ENCODE measurements at regions not wholly inside any gene's neighbourhood (a gene's known extent, or its start where the extent isn't known, plus 50 kb on each side); places are given as distances from the start of the nearest gene placed in this dataset.
A peak's percentile ranks its signal among the peaks of the same experiment; 100 is the strongest.

DNA sequence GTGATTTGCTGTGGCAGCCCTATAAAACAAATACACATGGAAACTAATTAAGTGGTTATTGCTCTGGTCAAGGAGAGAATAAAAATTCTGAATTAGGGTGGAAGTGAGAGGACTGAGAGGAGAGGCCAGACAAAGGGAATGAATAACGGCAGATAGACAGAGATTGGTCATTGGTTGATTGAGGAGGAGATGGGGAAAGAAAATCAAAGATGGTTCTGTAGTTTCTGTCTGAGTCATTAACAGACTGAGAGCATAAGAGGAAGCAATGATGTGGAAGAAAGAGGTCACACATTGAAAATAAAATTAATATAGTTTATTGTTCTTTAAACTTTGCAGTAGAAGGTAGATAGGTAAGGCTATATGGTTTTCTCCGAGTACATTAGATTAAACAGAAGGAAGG is 469.8 kb downstream of the ACTL7B start:
- Histone ChIP-seq H3K36me3 (ENCODE audit: control insufficient read depth in 1 of 2, insufficient read depth in 2 of 2, low read depth in 1 of 2, low read length in 2 of 2) (no peaks in the 10 kb centered on the region), H2AFZ (ENCODE audit: low read depth, low read length) (no peak overlapping the region), H2BK12ac (ENCODE audit: low read length in 2 of 2) (no peak overlapping the region), H3K4me1 (ENCODE audit: control insufficient read depth, insufficient read depth, low read depth, low read length) (no peaks in the 10 kb centered on the region), H3K14ac (ENCODE audit: low read length in 2 of 2) (no peak overlapping the region), H3K18ac (ENCODE audit: low read depth in 1 of 2, low read length in 2 of 2) (no peak overlapping the region), H3K4me3 (ENCODE audit: insufficient read depth in 1 of 2, low read depth in 1 of 2, low read length in 2 of 2) (no peak overlapping the region), H3K4ac (ENCODE audit: low read depth in 1 of 2, low read length in 2 of 2) (no peak overlapping the region), H2BK120ac (ENCODE audit: low read depth, low read length) (no peak overlapping the region), H2BK15ac (ENCODE audit: low read depth, poor library complexity, severe bottlenecking) (no peak overlapping the region), H3K79me1 (replicated peaks; ENCODE audit: low read length, poor library complexity, severe bottlenecking) (no peaks in the 10 kb centered on the region), H2BK5ac (ENCODE audit: low read depth, low read length, poor library complexity, severe bottlenecking) (no peak overlapping the region), H4K91ac (ENCODE audit: low read length) (no peak overlapping the region), H3K23ac (ENCODE audit: low read length in 2 of 2) (no peak overlapping the region), H3K27ac (ENCODE audit: low read length, poor library complexity, severe bottlenecking) (no peak overlapping the region), H3K4me2 (ENCODE audit: low read length, poor library complexity, severe bottlenecking) (no peak overlapping the region), H3K9ac (ENCODE audit: low read length) (peak overlapping the region; percentile 4), H4K8ac (ENCODE audit: low read length) (no peak overlapping the region), H3K9me3 (ENCODE audit: control insufficient read depth, low read length) (no peaks in the 10 kb centered on the region), H2AK5ac (ENCODE audit: low read length, severe bottlenecking) (no peak overlapping the region), H3K27me3 (ENCODE audit: control insufficient read depth in 1 of 2, insufficient read depth in 1 of 2, low read length in 2 of 2) (no peaks in the 10 kb centered on the region)
- 94% methylated on average over 2 of the region's 2 CpGs for WGBS
- no peak for DNase-seq

DNA sequence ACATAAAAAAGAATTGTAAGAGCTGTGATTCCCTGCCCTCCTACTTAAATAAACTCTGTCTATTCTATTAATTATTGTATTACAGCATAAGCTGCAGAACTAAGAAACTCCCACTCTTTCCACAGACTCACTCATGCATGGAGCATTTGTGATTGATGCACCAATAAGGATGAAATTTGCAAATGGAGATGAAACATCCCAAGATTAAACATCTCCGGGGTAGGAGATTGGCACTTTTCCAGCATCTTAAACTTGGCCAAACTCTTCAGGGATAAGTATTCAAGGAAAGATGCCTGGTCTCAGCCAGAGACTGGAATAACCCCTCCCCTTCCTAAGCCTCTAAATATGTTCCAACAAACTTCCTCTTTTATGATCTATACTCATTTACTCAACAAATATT is 472.0 kb downstream of the ACTL7B start:
- Histone ChIP-seq H3K9me3 (ENCODE audit: control insufficient read depth, low read length) (no peaks in the 10 kb centered on the region), H3K4me1 (ENCODE audit: control insufficient read depth, insufficient read depth, low read depth, low read length) (no peaks in the 10 kb centered on the region), H2AK5ac (ENCODE audit: low read length, severe bottlenecking) (no peak overlapping the region), H2BK15ac (ENCODE audit: low read depth, poor library complexity, severe bottlenecking) (no peak overlapping the region), H3K27me3 (ENCODE audit: control insufficient read depth in 1 of 2, insufficient read depth in 1 of 2, low read length in 2 of 2) (no peaks in the 10 kb centered on the region), H3K9ac (ENCODE audit: low read length) (no peak overlapping the region), H3K14ac (ENCODE audit: low read length in 2 of 2) (no peak overlapping the region), H3K27ac (ENCODE audit: low read length, poor library complexity, severe bottlenecking) (no peak overlapping the region), H3K23ac (ENCODE audit: low read length in 2 of 2) (no peak overlapping the region), H3K4me3 (ENCODE audit: insufficient read depth in 1 of 2, low read depth in 1 of 2, low read length in 2 of 2) (no peak overlapping the region), H2BK5ac (ENCODE audit: low read depth, low read length, poor library complexity, severe bottlenecking) (no peak overlapping the region), H2AFZ (ENCODE audit: low read depth, low read length) (no peak overlapping the region), H4K8ac (ENCODE audit: low read length) (no peak overlapping the region), H3K36me3 (ENCODE audit: control insufficient read depth in 1 of 2, insufficient read depth in 2 of 2, low read depth in 1 of 2, low read length in 2 of 2) (no peaks in the 10 kb centered on the region), H2BK120ac (ENCODE audit: low read depth, low read length) (no peak overlapping the region), H3K4me2 (ENCODE audit: low read length, poor library complexity, severe bottlenecking) (no peak overlapping the region), H3K4ac (ENCODE audit: low read depth in 1 of 2, low read length in 2 of 2) (no peak overlapping the region), H3K79me1 (replicated peaks; ENCODE audit: low read length, poor library complexity, severe bottlenecking) (no peaks in the 10 kb centered on the region), H2BK12ac (ENCODE audit: low read length in 2 of 2) (no peak overlapping the region), H3K18ac (ENCODE audit: low read depth in 1 of 2, low read length in 2 of 2) (no peak overlapping the region), H4K91ac (ENCODE audit: low read length) (no peak overlapping the region)
- WGBS: 88% methylated on average over 1 of the region's 1 CpG
- no peak for DNase-seq

DNA sequence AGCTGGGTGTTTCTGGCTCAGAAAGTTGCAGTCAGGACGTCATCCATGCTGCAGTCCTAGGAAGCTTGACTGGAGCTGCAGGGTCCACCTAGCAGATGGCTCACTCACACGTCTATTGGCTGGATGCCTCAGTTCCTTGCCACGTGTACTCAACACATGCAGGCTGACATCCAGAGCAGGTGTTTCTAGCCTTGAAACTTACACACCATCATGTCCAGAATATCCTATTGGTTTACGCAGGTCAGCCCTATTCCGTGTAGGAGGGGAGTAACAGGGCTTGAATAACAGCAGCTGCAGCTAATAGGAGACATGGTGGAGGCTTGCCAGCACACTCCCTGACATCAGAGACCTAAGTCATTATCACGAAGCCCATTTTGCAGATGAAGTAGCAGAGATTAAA is 473.5 kb downstream of the ACTL7B start:
- no peak overlapping the region for H4K8ac ChIP-seq (ENCODE audit: low read length)
- no peak overlapping the region for H4K91ac ChIP-seq (ENCODE audit: low read length)
- H3K18ac ChIP-seq (ENCODE audit: low read depth in 1 of 2, low read length in 2 of 2): no peak overlapping the region
- H3K27ac ChIP-seq (ENCODE audit: low read length, poor library complexity, severe bottlenecking): no peak overlapping the region
- H3K4ac ChIP-seq (ENCODE audit: low read depth in 1 of 2, low read length in 2 of 2): no peak overlapping the region
- H3K14ac ChIP-seq (ENCODE audit: low read length in 2 of 2): no peak overlapping the region
- no peak overlapping the region for H2BK12ac ChIP-seq (ENCODE audit: low read length in 2 of 2)
- H3K4me1 ChIP-seq (ENCODE audit: control insufficient read depth, insufficient read depth, low read depth, low read length): no peaks in the 10 kb centered on the region
- no peak overlapping the region for H2AFZ ChIP-seq (ENCODE audit: low read depth, low read length)
- no peak overlapping the region for H2BK120ac ChIP-seq (ENCODE audit: low read depth, low read length)
- no peaks in the 10 kb centered on the region for H3K79me1 ChIP-seq (replicated peaks; ENCODE audit: low read length, poor library complexity, severe bottlenecking)
- no peak overlapping the region for H2BK5ac ChIP-seq (ENCODE audit: low read depth, low read length, poor library complexity, severe bottlenecking)
- no peak overlapping the region for H2AK5ac ChIP-seq (ENCODE audit: low read length, severe bottlenecking)
- DNase-seq: no peak
- H3K36me3 ChIP-seq (ENCODE audit: control insufficient read depth in 1 of 2, insufficient read depth in 2 of 2, low read depth in 1 of 2, low read length in 2 of 2): no peaks in the 10 kb centered on the region
- no peak overlapping the region for H3K23ac ChIP-seq (ENCODE audit: low read length in 2 of 2)
- H3K4me2 ChIP-seq (ENCODE audit: low read length, poor library complexity, severe bottlenecking): no peak overlapping the region
- H3K9ac ChIP-seq (ENCODE audit: low read length): no peak overlapping the region
- no peaks in the 10 kb centered on the region for H3K27me3 ChIP-seq (ENCODE audit: control insufficient read depth in 1 of 2, insufficient read depth in 1 of 2, low read length in 2 of 2)
- H3K9me3 ChIP-seq (ENCODE audit: control insufficient read depth, low read length): no peaks in the 10 kb centered on the region
- no peak overlapping the region for H2BK15ac ChIP-seq (ENCODE audit: low read depth, poor library complexity, severe bottlenecking)
- no peak overlapping the region for H3K4me3 ChIP-seq (ENCODE audit: insufficient read depth in 1 of 2, low read depth in 1 of 2, low read length in 2 of 2)
- 95% methylated on average over 5 of the region's 6 CpGs for WGBS

DNA sequence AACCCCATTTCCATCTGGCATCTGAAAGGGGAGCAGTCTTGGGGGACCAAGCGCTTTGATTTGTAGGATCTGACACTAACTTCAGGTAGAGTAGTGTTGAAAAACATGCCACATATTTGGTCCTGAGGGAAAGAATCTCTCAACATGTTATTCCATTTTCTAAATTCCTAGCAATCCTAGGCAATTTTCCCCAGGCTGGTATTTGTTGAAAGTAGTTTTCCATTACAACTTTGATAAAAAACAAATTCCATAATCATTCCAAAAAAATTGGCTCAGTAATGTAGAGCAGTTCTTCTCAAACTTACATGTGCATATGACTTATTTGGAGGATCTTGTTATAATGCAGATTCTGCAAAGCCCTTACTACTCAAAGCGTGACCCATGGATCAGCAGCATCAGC is 477.9 kb downstream of the ACTL7B start:
- Histone ChIP-seq H3K4me3 (ENCODE audit: insufficient read depth in 1 of 2, low read depth in 1 of 2, low read length in 2 of 2) (no peak overlapping the region), H4K8ac (ENCODE audit: low read length) (no peak overlapping the region), H2BK5ac (ENCODE audit: low read depth, low read length, poor library complexity, severe bottlenecking) (no peak overlapping the region), H3K4ac (ENCODE audit: low read depth in 1 of 2, low read length in 2 of 2) (no peak overlapping the region), H3K23ac (ENCODE audit: low read length in 2 of 2) (no peak overlapping the region), H3K4me2 (ENCODE audit: low read length, poor library complexity, severe bottlenecking) (no peak overlapping the region), H2BK15ac (ENCODE audit: low read depth, poor library complexity, severe bottlenecking) (no peak overlapping the region), H3K18ac (ENCODE audit: low read depth in 1 of 2, low read length in 2 of 2) (no peak overlapping the region), H3K4me1 (ENCODE audit: control insufficient read depth, insufficient read depth, low read depth, low read length) (peaks cover 4% of the 10 kb centered on the region), H3K27ac (ENCODE audit: low read length, poor library complexity, severe bottlenecking) (no peak overlapping the region), H3K14ac (ENCODE audit: low read length in 2 of 2) (no peak overlapping the region), H3K27me3 (ENCODE audit: control insufficient read depth in 1 of 2, insufficient read depth in 1 of 2, low read length in 2 of 2) (no peaks in the 10 kb centered on the region), H3K9ac (ENCODE audit: low read length) (no peak overlapping the region), H3K36me3 (ENCODE audit: control insufficient read depth in 1 of 2, insufficient read depth in 2 of 2, low read depth in 1 of 2, low read length in 2 of 2) (no peaks in the 10 kb centered on the region), H4K91ac (ENCODE audit: low read length) (no peak overlapping the region), H3K9me3 (ENCODE audit: control insufficient read depth, low read length) (peaks cover 3% of the 10 kb centered on the region), H2AK5ac (ENCODE audit: low read length, severe bottlenecking) (no peak overlapping the region), H2AFZ (ENCODE audit: low read depth, low read length) (no peak overlapping the region), H3K79me1 (replicated peaks; ENCODE audit: low read length, poor library complexity, severe bottlenecking) (no peaks in the 10 kb centered on the region), H2BK12ac (ENCODE audit: low read length in 2 of 2) (no peak overlapping the region), H2BK120ac (ENCODE audit: low read depth, low read length) (no peak overlapping the region)
- DNase-seq: no peak
- WGBS: 100% methylated on average over 1 of the region's 2 CpGs
